ENCODE measurements at regions not wholly inside any gene's neighbourhood (a gene's known extent, or its start where the extent isn't known, plus 50 kb on each side); places are given as distances from the start of the nearest gene placed in this dataset.

GRCh38 chr10:28945959-28946358, 268.6 kb downstream of the BAMBI start:
- ChIA-PET CTCF (no interaction called here), POLR2A (interaction anchor here (0.6 kb wide), 1 partner anchor 155 kb away, joined by 3 read pairs; no protein-coding TSS in a partner anchor)
- Histone ChIP-seq H3K4me3 (ENCODE audit: low read depth in 2 of 2, low read length in 2 of 2) (no peak overlapping the region), H3K9me3 (ENCODE audit: control insufficient read depth, insufficient read depth, low read depth, low read length) (no peaks in the 10 kb centered on the region), H3K27me3 (ENCODE audit: control insufficient read depth, insufficient read depth, low read length) (no peaks in the 10 kb centered on the region), H3K36me3 (ENCODE audit: control insufficient read depth, insufficient read depth, low read length) (no peaks in the 10 kb centered on the region), H3K4me1 (ENCODE audit: control insufficient read depth, insufficient read depth, low read length) (no peaks in the 10 kb centered on the region), H3K27ac (ENCODE audit: low read length) (no peak overlapping the region)
- ATAC-seq (no peak), DNase-seq (ENCODE audit: low read depth, low spot score) (no peak)
- BruUV-seq (replicated peaks) = no TSS peak
- intact Hi-C loops (cut with micrococcal nuclease; ENCODE audit: unreplicated experiment) = no loop called here
- TF ChIP-seq, protein P1, sequence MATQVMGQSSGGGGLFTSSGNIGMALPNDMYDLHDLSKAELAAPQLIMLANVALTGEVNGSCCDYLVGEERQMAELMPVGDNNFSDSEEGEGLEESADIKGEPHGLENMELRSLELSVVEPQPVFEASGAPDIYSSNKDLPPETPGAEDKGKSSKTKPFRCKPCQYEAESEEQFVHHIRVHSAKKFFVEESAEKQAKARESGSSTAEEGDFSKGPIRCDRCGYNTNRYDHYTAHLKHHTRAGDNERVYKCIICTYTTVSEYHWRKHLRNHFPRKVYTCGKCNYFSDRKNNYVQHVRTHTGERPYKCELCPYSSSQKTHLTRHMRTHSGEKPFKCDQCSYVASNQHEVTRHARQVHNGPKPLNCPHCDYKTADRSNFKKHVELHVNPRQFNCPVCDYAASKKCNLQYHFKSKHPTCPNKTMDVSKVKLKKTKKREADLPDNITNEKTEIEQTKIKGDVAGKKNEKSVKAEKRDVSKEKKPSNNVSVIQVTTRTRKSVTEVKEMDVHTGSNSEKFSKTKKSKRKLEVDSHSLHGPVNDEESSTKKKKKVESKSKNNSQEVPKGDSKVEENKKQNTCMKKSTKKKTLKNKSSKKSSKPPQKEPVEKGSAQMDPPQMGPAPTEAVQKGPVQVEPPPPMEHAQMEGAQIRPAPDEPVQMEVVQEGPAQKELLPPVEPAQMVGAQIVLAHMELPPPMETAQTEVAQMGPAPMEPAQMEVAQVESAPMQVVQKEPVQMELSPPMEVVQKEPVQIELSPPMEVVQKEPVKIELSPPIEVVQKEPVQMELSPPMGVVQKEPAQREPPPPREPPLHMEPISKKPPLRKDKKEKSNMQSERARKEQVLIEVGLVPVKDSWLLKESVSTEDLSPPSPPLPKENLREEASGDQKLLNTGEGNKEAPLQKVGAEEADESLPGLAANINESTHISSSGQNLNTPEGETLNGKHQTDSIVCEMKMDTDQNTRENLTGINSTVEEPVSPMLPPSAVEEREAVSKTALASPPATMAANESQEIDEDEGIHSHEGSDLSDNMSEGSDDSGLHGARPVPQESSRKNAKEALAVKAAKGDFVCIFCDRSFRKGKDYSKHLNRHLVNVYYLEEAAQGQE (IDR thresholded peaks at IDR 0.05; ENCODE audit: insufficient read depth in 1 of 2, low read depth in 2 of 2, low read length in 1 of 2) = no peak
- TF ChIP-seq TCF7L2 (IDR thresholded peaks at IDR 0.05; ENCODE audit: low read depth, low read length) (no peak), CTCF (IDR thresholded peaks at IDR 0.05) (no peak), SIN3A (IDR thresholded peaks at IDR 0.05; ENCODE audit: borderline replicate concordance, insufficient read depth, low read depth, low read length) (no peak), POLR2AphosphoS5 (IDR thresholded peaks at IDR 0.05; ENCODE audit: low read depth, low read length) (no peak)
- in situ Hi-C loops (cut with HindIII; ENCODE audit: low pct_unique_long_range_greater_than_20kb, low sequenced_read_pairs) = no loop called here

GRCh38 chr10:28946479-28946878, 269.2 kb downstream of the BAMBI start:
- no peaks in the 10 kb centered on the region for H3K4me1 ChIP-seq (ENCODE audit: control insufficient read depth, insufficient read depth, low read length)
- intact Hi-C loops (cut with micrococcal nuclease; ENCODE audit: unreplicated experiment) = no loop called here
- H3K27me3 ChIP-seq (ENCODE audit: control insufficient read depth, insufficient read depth, low read length) = no peaks in the 10 kb centered on the region
- H3K4me3 ChIP-seq (ENCODE audit: low read depth in 2 of 2, low read length in 2 of 2) = no peak overlapping the region
- no peaks in the 10 kb centered on the region for H3K9me3 ChIP-seq (ENCODE audit: control insufficient read depth, insufficient read depth, low read depth, low read length)
- in situ Hi-C loops (cut with HindIII; ENCODE audit: low pct_unique_long_range_greater_than_20kb, low sequenced_read_pairs) = no loop called here
- no peaks in the 10 kb centered on the region for H3K36me3 ChIP-seq (ENCODE audit: control insufficient read depth, insufficient read depth, low read length)
- no peak for TF ChIP-seq POLR2AphosphoS5 (IDR thresholded peaks at IDR 0.05; ENCODE audit: low read depth, low read length)
- TF ChIP-seq TCF7L2 (IDR thresholded peaks at IDR 0.05; ENCODE audit: low read depth, low read length) = no peak
- TF ChIP-seq, protein P1 (IDR thresholded peaks at IDR 0.05; ENCODE audit: insufficient read depth in 1 of 2, low read depth in 2 of 2, low read length in 1 of 2) = no peak
- TF ChIP-seq SIN3A (IDR thresholded peaks at IDR 0.05; ENCODE audit: borderline replicate concordance, insufficient read depth, low read depth, low read length) = no peak
- TF ChIP-seq CTCF (IDR thresholded peaks at IDR 0.05) = no peak
- no peak overlapping the region for H3K27ac ChIP-seq (ENCODE audit: low read length)
- ATAC-seq (no peak), DNase-seq (ENCODE audit: low read depth, low spot score) (no peak)
- no TSS peak for BruUV-seq (replicated peaks)
- CTCF ChIA-PET = no interaction called here
- POLR2A ChIA-PET = no interaction called here

All from Panc1 (cell line).